Astrocyte (in vitro differentiated cells and primary cell): ENCODE measurements at regions not wholly inside any gene's neighbourhood (a gene's known extent, or its start where the extent isn't known, plus 50 kb on each side); places are given as distances from the start of the nearest gene placed in this dataset.

Experiments used
- CTCF ChIP-seq: IDR thresholded peaks from 2 replicates; pipeline ENCODE4 v1.5.1; 2011; ENCODE audit warnings: low read depth, mild to moderate bottlenecking, inconsistent platforms, low read length, moderate library complexity; ENCODE audit not compliant: insufficient read depth
- EZH2 ChIP-seq: IDR thresholded peaks from 2 replicates; pipeline ENCODE4 v1.6.1; 2012; ENCODE audit warnings: mild to moderate bottlenecking, low read length, inconsistent platforms; ENCODE audit not compliant: insufficient read depth

DNA sequence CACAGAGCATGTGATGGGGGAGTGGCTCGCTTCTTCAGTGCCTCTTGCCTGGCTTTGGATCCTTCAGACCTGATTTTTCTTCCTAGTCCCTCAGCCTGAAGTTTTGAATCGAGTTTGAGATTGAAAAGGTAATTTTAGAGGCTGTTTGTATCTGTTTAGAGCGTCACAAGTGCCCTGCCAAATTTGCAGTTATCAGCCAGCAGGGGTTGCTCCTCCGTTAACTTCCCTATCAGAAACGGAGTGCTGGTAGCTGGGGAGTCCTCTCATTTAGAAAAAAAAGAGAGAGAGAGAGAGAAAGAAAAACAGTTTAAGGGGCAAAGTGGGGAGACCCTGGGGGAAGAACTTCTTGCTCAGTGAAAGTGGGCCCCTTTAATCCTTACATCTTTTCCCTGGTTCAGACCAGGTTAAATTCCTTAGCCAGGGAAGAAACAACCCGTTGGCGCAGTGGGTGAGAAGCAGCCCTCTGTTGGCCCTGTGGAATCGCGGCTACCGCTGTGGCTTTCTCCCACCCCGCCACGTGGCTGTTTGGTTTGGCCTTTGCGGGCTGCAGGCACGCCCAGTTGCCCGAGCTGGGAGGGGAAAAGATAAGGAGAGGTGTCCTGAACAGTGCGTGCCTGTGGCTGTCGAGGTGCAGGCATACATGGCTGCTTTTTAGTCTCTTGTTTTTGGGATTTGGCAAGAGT is 576.7 kb upstream of the ACO1 start:
- no peak for TF ChIP-seq CTCF
- TF ChIP-seq EZH2, result no peak
